Adrenal gland (tissue), 5 donors: ENCODE measurements at regions not wholly inside any gene's neighbourhood (a gene's known extent, or its start where the extent isn't known, plus 50 kb on each side); places are given as distances from the start of the nearest gene placed in this dataset.

Experiments
- POLR2A ChIP-seq, 2 donors: fragments of 450-650 bp; IDR thresholded peaks; one replicate each; pipeline ENCODE4 v1.6.1; 2017; ENCODE audit warnings: antibody characterized with exemption in 2 of 2, mild to moderate bottlenecking in 2 of 2, moderate library complexity in 1 of 2
- TF ChIP-seq, protein P1 (sequence below), 6 experiments: fragments of 450-650 bp in 4 of 6; fragments of 200-600 bp in 2 of 6; sonication (generic) in 1 of 6; IDR thresholded peaks; 1 replicate in 5 of 6; 2 replicates in 1 of 6; pipeline versions ENCODE4 v1.5.1 to v1.8.0; 2016 to 2021; ENCODE audit warnings: antibody characterized with exemption in 6 of 6, mild to moderate bottlenecking in 2 of 6, moderate library complexity in 1 of 6
- donor health status: DM: no; HTN: no; CAD: no.

- TF ChIP-seq, protein P1, sequence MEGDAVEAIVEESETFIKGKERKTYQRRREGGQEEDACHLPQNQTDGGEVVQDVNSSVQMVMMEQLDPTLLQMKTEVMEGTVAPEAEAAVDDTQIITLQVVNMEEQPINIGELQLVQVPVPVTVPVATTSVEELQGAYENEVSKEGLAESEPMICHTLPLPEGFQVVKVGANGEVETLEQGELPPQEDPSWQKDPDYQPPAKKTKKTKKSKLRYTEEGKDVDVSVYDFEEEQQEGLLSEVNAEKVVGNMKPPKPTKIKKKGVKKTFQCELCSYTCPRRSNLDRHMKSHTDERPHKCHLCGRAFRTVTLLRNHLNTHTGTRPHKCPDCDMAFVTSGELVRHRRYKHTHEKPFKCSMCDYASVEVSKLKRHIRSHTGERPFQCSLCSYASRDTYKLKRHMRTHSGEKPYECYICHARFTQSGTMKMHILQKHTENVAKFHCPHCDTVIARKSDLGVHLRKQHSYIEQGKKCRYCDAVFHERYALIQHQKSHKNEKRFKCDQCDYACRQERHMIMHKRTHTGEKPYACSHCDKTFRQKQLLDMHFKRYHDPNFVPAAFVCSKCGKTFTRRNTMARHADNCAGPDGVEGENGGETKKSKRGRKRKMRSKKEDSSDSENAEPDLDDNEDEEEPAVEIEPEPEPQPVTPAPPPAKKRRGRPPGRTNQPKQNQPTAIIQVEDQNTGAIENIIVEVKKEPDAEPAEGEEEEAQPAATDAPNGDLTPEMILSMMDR (IDR thresholded peaks at IDR 0.05), result no peak
- TF ChIP-seq POLR2A (IDR thresholded peaks at IDR 0.05), result no peak
Measured at GRCh38 chr10:2119316-2119715, 382.0 kb upstream of the ADARB2 start.
